ENCODE measurements at regions not wholly inside any gene's neighbourhood (a gene's known extent, or its start where the extent isn't known, plus 50 kb on each side); places are given as distances from the start of the nearest gene placed in this dataset.

- H3K4me3 ChIP-seq (replicated peaks; ENCODE audit: low read depth, low read length): no peak overlapping the region
- no peak for DNase-seq (ENCODE audit: extremely low read depth, low read depth)
- TF ChIP-seq, protein P1, sequence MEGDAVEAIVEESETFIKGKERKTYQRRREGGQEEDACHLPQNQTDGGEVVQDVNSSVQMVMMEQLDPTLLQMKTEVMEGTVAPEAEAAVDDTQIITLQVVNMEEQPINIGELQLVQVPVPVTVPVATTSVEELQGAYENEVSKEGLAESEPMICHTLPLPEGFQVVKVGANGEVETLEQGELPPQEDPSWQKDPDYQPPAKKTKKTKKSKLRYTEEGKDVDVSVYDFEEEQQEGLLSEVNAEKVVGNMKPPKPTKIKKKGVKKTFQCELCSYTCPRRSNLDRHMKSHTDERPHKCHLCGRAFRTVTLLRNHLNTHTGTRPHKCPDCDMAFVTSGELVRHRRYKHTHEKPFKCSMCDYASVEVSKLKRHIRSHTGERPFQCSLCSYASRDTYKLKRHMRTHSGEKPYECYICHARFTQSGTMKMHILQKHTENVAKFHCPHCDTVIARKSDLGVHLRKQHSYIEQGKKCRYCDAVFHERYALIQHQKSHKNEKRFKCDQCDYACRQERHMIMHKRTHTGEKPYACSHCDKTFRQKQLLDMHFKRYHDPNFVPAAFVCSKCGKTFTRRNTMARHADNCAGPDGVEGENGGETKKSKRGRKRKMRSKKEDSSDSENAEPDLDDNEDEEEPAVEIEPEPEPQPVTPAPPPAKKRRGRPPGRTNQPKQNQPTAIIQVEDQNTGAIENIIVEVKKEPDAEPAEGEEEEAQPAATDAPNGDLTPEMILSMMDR (IDR thresholded peaks at IDR 0.05; ENCODE audit: low read depth, low read length, missing control alignments): no peak
Observed at GRCh38 chr2:883803-884748, 66.6 kb upstream of the SNTG2 start.

- TF ChIP-seq, protein P1 (IDR thresholded peaks at IDR 0.05; ENCODE audit: low read depth, low read length, missing control alignments): no peak
- no peak overlapping the region for H3K4me3 ChIP-seq (replicated peaks; ENCODE audit: low read depth, low read length)
- no peak for DNase-seq (ENCODE audit: extremely low read depth, low read depth)
Observed at GRCh38 chr2:883260-883802, 67.3 kb upstream of the SNTG2 start.

DNA sequence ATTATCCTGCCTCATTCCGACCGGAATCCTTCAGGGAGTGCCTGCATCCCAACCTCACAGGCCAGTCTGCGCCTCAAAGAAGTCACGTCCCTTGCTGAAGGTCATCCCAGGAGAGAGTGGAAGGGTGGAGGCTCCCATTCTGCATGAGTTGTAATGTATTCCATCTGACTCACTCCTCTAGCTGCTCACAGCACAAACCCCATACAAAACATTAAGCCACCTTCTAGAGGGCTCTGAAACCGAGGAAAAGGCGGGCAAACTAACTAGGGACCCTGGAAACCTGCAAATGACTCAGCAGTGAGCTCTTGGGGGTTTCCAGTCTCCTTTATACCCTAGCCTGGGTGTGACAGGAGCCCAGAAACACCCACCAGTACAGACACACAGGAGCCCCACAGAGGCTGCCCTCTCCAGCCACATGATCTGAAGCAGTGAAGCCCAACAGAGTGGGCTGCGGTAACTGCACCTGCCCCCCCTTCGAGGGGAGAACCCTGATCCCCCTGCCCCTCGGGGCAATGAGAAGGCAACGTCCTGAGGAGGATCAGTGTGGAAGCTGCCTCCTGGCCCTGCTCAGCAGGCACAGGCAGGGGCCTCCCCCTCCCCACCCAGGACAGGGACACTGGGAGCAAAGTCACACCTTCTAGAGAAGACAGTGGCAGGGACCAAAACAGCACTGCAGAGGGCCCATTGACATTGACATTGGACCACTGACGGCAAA, 69.3 kb upstream of the SNTG2 start:
- DNase-seq (ENCODE audit: extremely low read depth, low read depth): no peak
- TF ChIP-seq, protein P1 (IDR thresholded peaks at IDR 0.05; ENCODE audit: low read depth, low read length, missing control alignments): no peak
- H3K4me3 ChIP-seq (replicated peaks; ENCODE audit: low read depth, low read length): no peak overlapping the region

GRCh38 chr2:880201-880970, 70.3 kb upstream of the SNTG2 start:
- TF ChIP-seq, protein P1 (IDR thresholded peaks at IDR 0.05; ENCODE audit: low read depth, low read length, missing control alignments): no peak
- no peak overlapping the region for H3K4me3 ChIP-seq (replicated peaks; ENCODE audit: low read depth, low read length)
- DNase-seq (ENCODE audit: extremely low read depth, low read depth): no peak

DNA sequence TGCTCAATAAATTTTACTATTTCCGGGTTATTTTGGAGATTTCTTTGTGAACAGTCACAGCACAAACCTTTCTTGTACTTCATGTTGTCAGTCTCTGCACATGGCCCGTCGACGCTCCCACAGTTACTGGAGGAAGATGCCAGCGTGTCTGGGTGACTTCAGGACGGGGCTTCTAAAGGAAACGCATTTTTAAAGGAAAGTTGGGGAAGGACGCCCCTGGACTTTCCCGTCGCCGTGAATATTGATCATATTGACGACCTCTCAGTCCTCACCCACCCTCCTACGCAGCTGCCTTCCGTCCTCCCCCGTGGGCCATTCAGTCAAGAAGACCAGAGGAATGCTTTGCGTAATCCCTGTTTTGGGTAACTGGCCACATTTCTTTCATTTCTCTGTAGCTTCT, 71.1 kb upstream of the SNTG2 start:
- H3K4me3 ChIP-seq (replicated peaks; ENCODE audit: low read depth, low read length): no peak overlapping the region
- DNase-seq (ENCODE audit: extremely low read depth, low read depth): no peak
- TF ChIP-seq, protein P1 (IDR thresholded peaks at IDR 0.05; ENCODE audit: low read depth, low read length, missing control alignments): no peak

- TF ChIP-seq, protein P1 (IDR thresholded peaks at IDR 0.05; ENCODE audit: low read depth, low read length, missing control alignments): no peak
- H3K4me3 ChIP-seq (replicated peaks; ENCODE audit: low read depth, low read length): no peak overlapping the region
- no peak for DNase-seq (ENCODE audit: extremely low read depth, low read depth)
Observed at GRCh38 chr2:878245-878930, 72.3 kb upstream of the SNTG2 start.
